SJSA1 (cell line): ENCODE measurements at regions not wholly inside any gene's neighbourhood (a gene's known extent, or its start where the extent isn't known, plus 50 kb on each side); places are given as distances from the start of the nearest gene placed in this dataset.

ENCODE experiments used
- DNase-seq, 2 experiments: peaks; one replicate each; pipeline ENCODE4 v3.0.0-alpha.2; 2015 to 2020; ENCODE audit warnings: low spot score in 2 of 2, low read depth in 1 of 2
- H3K27ac ChIP-seq: fragments of 250-450 bp; sonication (Bioruptor Pico); 2 replicates; pipeline ENCODE4 v1.5.1; 2020; ENCODE audit warnings: mild to moderate bottlenecking, moderate library complexity
- H3K27me3 ChIP-seq: fragments of 250-450 bp; sonication (Bioruptor Pico); replicated peaks from 2 replicates; pipeline ENCODE4 v1.5.1; 2020; ENCODE audit warnings: mild to moderate bottlenecking, moderate library complexity
- H3K36me3 ChIP-seq: fragments of 250-450 bp; sonication (Bioruptor Pico); 2 replicates; pipeline ENCODE4 v1.5.1; 2020; ENCODE audit warnings: mild to moderate bottlenecking
- H3K4me1 ChIP-seq: fragments of 250-450 bp; sonication (Bioruptor Pico); replicated peaks from 2 replicates; pipeline ENCODE4 v1.6.1; 2021; ENCODE audit warnings: mild to moderate bottlenecking
- H3K4me3 ChIP-seq: fragments of 250-450 bp; sonication (Bioruptor Pico); 2 replicates; pipeline ENCODE4 v1.5.1; 2020; ENCODE audit warnings: mild to moderate bottlenecking
- H3K9me3 ChIP-seq: fragments of 250-450 bp; sonication (Bioruptor Pico); replicated peaks from 2 replicates; pipeline ENCODE4 v1.5.1; 2020; ENCODE audit warnings: mild to moderate bottlenecking

- H3K36me3 ChIP-seq: no peaks in the 10 kb centered on the region
- no peak overlapping the region for H3K4me3 ChIP-seq
- peak overlapping the region; percentile 82 for H3K27ac ChIP-seq
- DNase-seq: peak; percentile 79 to 87
- H3K27me3 ChIP-seq: no peaks in the 10 kb centered on the region
- H3K4me1 ChIP-seq: peaks cover 33% of the 10 kb centered on the region
- no peaks in the 10 kb centered on the region for H3K9me3 ChIP-seq
Measured at GRCh38 chr18:77560341-77560992, 310.8 kb downstream of the GALR1 start.

DNA sequence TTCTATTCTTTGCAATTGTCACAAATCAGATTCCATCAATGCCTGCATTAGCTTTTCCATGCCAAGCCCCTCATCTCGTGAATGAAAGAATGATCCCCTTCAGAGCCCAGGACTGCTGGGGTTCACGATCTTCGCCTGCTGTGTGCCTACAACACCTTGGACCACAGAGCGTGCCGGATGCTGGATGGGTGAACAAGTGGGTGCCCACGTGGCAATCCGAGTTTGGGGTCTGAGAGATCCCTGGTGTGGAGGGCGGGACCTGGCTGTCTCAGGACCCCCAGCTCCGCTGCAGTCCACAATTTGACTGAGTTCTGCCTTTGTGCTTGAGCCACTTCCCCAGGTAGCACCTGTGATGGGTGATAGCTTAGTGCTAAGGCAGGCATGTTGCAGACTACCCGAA, 317.0 kb downstream of the GALR1 start:
- DNase-seq: no peak
- Histone ChIP-seq H3K4me3 (no peak overlapping the region), H3K4me1 (peaks cover 8% of the 10 kb centered on the region), H3K27me3 (no peaks in the 10 kb centered on the region), H3K9me3 (no peaks in the 10 kb centered on the region), H3K27ac (no peak overlapping the region), H3K36me3 (no peaks in the 10 kb centered on the region)

DNA sequence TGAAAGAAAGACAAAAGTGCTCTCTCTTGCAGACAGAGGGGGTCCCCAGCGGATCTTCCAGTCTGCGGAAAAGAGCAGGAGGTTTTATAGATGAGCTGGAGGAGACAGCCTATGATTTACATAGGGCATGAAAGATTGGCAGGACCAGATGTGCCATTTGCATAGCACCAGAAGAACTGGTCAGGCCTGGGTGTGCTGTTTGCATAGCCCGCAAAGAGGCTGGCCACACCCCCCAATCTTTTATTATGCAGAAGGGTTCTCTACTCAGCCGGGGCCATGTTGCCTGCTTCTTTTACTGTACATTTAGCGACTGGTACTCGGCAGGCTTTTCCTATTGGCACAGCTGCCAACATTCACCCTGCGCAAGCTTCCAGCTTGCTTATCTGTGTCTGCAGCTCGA, 317.6 kb downstream of the GALR1 start:
- Histone ChIP-seq H3K9me3 (no peaks in the 10 kb centered on the region), H3K27ac (no peak overlapping the region), H3K4me1 (peaks cover 8% of the 10 kb centered on the region), H3K27me3 (no peaks in the 10 kb centered on the region), H3K4me3 (no peak overlapping the region), H3K36me3 (no peaks in the 10 kb centered on the region)
- DNase-seq: no peak

DNA sequence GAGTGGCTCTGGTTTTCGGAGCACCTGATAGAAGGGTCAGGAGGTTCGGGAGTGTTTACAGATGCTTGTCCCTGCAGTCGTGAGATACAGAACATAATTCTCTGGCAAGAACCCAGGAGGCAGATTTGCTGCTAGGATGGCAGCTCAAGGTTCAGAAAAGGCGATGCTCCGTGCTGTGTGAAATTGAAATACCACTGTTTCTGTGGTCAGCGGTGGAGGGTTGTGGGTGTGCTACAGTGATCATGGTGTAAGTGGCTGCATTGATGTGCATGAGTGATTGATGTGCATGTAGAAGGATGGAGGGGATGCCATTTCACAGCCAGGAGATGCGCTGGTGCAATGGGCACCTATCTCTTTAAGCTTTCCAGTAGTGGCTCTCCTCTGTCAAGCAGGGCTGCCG, 322.1 kb downstream of the GALR1 start:
- DNase-seq: no peak
- peaks cover 15% of the 10 kb centered on the region for H3K4me1 ChIP-seq
- no peak overlapping the region for H3K4me3 ChIP-seq
- H3K36me3 ChIP-seq: no peaks in the 10 kb centered on the region
- no peak overlapping the region for H3K27ac ChIP-seq
- H3K9me3 ChIP-seq: no peaks in the 10 kb centered on the region
- H3K27me3 ChIP-seq: no peaks in the 10 kb centered on the region

DNA sequence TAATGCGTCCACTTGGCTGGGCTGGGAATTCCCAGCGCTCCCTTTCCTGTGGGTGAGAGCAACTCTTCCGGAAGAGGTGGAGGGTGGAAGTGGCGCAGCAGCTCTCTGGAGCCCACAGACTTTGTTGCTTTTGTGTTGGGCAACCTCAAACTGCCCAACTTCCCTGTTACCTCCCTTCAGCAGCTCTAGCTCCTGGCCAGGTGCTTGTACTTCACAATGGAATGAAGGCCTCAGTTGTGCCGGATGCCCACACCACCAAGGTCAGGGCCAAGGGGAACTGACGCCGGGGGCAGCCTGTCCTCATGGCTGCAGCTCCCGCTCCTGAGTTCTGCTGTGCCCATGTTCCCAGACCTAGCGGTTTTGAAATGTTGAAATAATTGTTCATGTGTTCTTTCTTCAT, 322.9 kb downstream of the GALR1 start:
- H3K4me1 ChIP-seq: peaks cover 15% of the 10 kb centered on the region
- no peak overlapping the region for H3K27ac ChIP-seq
- DNase-seq: no peak

DNA sequence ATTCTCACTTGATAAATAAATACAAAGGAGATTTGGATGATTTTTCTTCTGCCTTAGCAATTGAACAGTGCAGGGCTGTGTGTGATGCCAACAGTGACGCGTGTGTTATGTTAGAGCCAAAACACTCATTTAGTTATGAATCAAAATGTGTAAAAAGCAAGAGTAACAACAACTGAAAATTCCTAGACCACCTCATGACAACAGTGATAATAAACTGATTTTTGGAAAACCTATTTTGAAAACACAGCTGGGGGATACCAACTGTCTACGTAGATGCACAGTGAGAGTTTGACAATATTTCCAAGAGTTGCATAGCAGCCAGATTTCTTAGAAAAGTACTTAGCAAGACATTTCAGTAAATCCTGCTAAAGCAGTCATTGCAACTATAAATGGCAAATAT, 323.9 kb downstream of the GALR1 start:
- no peaks in the 10 kb centered on the region for H3K9me3 ChIP-seq
- no peaks in the 10 kb centered on the region for H3K27me3 ChIP-seq
- H3K4me3 ChIP-seq: no peak overlapping the region
- DNase-seq: no peak
- H3K27ac ChIP-seq: no peak overlapping the region
- no peaks in the 10 kb centered on the region for H3K36me3 ChIP-seq
- peaks cover 15% of the 10 kb centered on the region for H3K4me1 ChIP-seq

More for the DNA sequence above, 322.9 kb downstream of the GALR1 start:
- H3K36me3 ChIP-seq: no peaks in the 10 kb centered on the region
- no peaks in the 10 kb centered on the region for H3K27me3 ChIP-seq
- H3K4me3 ChIP-seq: no peak overlapping the region
- no peaks in the 10 kb centered on the region for H3K9me3 ChIP-seq

DNA sequence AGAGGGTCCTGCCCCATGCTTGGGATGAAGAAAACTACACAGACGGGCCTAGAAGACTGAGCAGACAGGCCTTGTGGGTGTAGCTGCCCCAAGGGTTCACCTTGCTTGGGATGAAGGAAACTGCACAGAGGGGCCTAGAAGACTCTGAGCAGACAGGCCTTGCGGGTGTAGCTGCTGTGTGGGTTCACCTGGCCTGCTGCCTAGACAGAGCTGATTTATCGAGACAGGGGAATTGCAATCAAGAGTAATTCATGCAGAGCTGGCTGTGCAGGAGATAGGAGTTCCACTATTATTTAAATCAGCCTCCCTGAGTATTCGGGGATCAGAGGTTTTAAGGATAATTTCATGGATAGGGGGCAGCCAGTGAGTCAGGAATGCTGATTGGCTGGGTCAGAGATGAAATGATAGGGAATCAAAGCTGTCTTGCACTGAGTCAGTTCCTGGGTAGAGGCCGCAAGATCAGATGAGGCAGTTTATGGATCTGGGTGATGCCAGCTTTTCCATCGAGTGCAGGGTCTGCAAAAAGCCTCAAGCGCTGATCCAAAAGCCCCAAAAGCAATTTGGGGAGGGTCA, 341.4 kb downstream of the GALR1 start:
- H3K36me3 ChIP-seq: no peaks in the 10 kb centered on the region
- DNase-seq: no peak
- H3K27me3 ChIP-seq: no peaks in the 10 kb centered on the region
- H3K4me1 ChIP-seq: no peaks in the 10 kb centered on the region
- H3K9me3 ChIP-seq: no peaks in the 10 kb centered on the region
- H3K27ac ChIP-seq: no peak overlapping the region
- H3K4me3 ChIP-seq: no peak overlapping the region

- H3K27ac ChIP-seq: no peak overlapping the region
- no peak for DNase-seq
- H3K4me3 ChIP-seq: no peak overlapping the region
- no peaks in the 10 kb centered on the region for H3K4me1 ChIP-seq
- H3K36me3 ChIP-seq: no peaks in the 10 kb centered on the region
- no peaks in the 10 kb centered on the region for H3K9me3 ChIP-seq
- H3K27me3 ChIP-seq: no peaks in the 10 kb centered on the region
Measured at GRCh38 chr18:77597726-77598125, 348.1 kb downstream of the GALR1 start.

GRCh38 chr18:77600674-77601073, 351.0 kb downstream of the GALR1 start:
- DNase-seq: no peak
- Histone ChIP-seq H3K9me3 (no peaks in the 10 kb centered on the region), H3K27me3 (no peaks in the 10 kb centered on the region), H3K4me1 (no peaks in the 10 kb centered on the region), H3K4me3 (no peak overlapping the region), H3K36me3 (no peaks in the 10 kb centered on the region), H3K27ac (no peak overlapping the region)

DNA sequence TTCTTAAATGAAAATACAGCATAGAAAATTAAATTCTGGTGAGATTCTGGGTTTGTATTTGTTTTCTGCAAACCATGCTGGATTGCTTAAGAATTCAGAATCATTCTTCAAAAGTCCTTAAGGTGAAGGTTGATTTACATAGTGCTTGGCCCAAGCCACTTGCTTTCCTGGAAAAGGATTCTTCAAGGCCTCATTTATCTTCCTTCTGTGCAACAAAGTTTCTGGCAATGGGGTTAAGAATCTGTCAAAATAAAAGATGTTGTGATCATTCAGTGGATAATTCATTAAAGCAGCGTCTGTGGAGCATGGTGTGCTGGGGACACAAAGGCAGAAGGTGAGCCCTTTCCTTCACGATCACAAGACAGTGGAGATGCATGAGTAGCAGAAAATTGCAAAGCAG, 351.9 kb downstream of the GALR1 start:
- H3K27me3 ChIP-seq: no peaks in the 10 kb centered on the region
- H3K27ac ChIP-seq: no peak overlapping the region
- H3K36me3 ChIP-seq: no peaks in the 10 kb centered on the region
- no peaks in the 10 kb centered on the region for H3K4me1 ChIP-seq
- no peaks in the 10 kb centered on the region for H3K9me3 ChIP-seq
- no peak overlapping the region for H3K4me3 ChIP-seq
- no peak for DNase-seq

DNA sequence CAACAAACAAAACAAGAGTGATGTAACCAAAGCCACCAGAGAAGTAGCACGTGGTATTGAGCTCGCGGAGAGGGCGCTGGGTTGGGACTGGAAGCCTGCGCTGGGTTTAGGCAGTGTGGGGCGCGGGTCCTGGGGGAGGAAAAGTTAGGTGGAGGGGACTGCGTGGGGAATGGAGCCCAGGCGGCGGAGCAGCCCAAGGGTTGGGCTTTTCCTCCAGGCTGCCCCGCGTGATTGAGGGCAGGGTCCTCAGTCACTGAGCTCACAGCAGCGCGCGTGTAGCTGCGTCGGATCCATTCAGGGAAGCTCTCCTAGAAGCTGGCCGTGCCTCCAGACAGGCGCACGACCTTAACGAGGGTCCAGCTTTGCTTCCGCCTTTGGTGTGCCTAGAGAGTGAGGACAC, 357.4 kb downstream of the GALR1 start:
- no peaks in the 10 kb centered on the region for H3K27me3 ChIP-seq
- no peaks in the 10 kb centered on the region for H3K36me3 ChIP-seq
- no peaks in the 10 kb centered on the region for H3K9me3 ChIP-seq
- H3K27ac ChIP-seq: no peak overlapping the region
- DNase-seq: no peak
- no peaks in the 10 kb centered on the region for H3K4me1 ChIP-seq
- no peak overlapping the region for H3K4me3 ChIP-seq

DNA sequence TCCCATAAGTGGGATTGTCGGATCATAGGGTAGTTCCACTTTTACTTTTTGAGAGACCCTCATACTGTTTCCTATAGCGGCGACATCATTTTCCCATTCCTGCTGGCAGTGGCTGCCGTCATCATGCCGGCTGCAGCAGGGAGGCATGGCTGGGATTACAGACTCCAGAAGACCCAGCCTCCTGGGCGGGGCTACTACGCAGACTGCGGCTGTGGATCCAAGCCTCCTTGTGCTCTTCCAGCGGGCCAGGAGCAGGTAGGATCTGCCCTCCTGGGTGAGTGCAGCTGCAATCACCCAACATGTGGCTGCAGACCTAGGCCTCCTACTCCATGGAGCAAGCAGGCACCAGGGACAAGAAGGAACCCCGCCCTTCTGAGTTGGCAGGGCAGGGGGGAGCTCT, 359.2 kb downstream of the GALR1 start:
- H3K4me3 ChIP-seq: no peak overlapping the region
- H3K4me1 ChIP-seq: no peaks in the 10 kb centered on the region
- no peak for DNase-seq
- no peaks in the 10 kb centered on the region for H3K9me3 ChIP-seq
- no peaks in the 10 kb centered on the region for H3K27me3 ChIP-seq
- H3K36me3 ChIP-seq: no peaks in the 10 kb centered on the region
- H3K27ac ChIP-seq: no peak overlapping the region

DNA sequence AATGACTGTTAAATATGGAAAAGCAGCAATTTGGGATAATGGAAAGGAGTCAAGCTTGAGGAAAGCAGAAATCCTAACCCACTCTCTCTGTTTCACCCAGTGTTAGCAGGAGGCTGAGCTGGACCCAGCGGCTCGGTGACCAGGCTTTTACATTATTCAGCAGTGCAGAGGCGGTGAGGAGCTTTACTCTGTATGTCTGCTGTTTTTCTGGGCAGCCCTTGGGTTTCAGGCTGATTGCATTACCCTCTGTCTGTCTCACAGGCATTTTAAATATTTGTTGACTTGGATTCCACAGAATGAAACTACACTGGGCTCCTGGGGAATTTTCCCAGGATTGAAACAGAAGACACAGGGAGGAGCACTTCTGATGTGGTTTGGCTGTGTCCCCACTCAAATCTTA, 368.0 kb downstream of the GALR1 start:
- no peak overlapping the region for H3K27ac ChIP-seq
- H3K4me1 ChIP-seq: no peaks in the 10 kb centered on the region
- no peak for DNase-seq
- no peak overlapping the region for H3K4me3 ChIP-seq
- no peaks in the 10 kb centered on the region for H3K27me3 ChIP-seq
- no peaks in the 10 kb centered on the region for H3K9me3 ChIP-seq
- H3K36me3 ChIP-seq: no peaks in the 10 kb centered on the region

- Histone ChIP-seq H3K9me3 (no peaks in the 10 kb centered on the region), H3K4me1 (no peaks in the 10 kb centered on the region), H3K36me3 (no peaks in the 10 kb centered on the region), H3K27ac (no peak overlapping the region), H3K27me3 (no peaks in the 10 kb centered on the region), H3K4me3 (no peak overlapping the region)
- no peak for DNase-seq
Measured at GRCh38 chr18:77619525-77619924, 369.9 kb downstream of the GALR1 start.
